Keratinocyte (primary cell): ENCODE measurements at regions not wholly inside any gene's neighbourhood (a gene's known extent, or its start where the extent isn't known, plus 50 kb on each side); places are given as distances from the start of the nearest gene placed in this dataset.

Experiments used
- CTCF ChIP-seq, 3 experiments: IDR thresholded peaks in 1 of 3; conservative IDR thresholded peaks in 1 of 3; optimal IDR thresholded peaks in 1 of 3; 2 replicates in 2 of 3; 3 replicates in 1 of 3; pipeline versions ENCODE3 to v1.5.1; 2011; ENCODE audit warnings: low read length in 3 of 3, mild to moderate bottlenecking in 3 of 3, moderate library complexity in 2 of 3, control low read depth in 1 of 3, inconsistent platforms in 1 of 3; ENCODE audit not compliant: insufficient read depth in 2 of 3; ENCODE audit errors: extremely low read depth in 1 of 3
- EZH2 ChIP-seq: IDR thresholded peaks from one replicate; pipeline ENCODE4 v1.6.1; 2012; ENCODE audit warnings: inconsistent platforms, mild to moderate bottlenecking, low read length, moderate library complexity

GRCh38 chr9:88897081-88897480 lies 94.2 kb upstream of the S1PR3 start:
- TF ChIP-seq CTCF (optimal IDR thresholded peaks at IDR 0.05 in 1 of 3, IDR thresholded peaks at IDR 0.05 in 1 of 3, conservative IDR thresholded peaks at IDR 0.05 in 1 of 3; ENCODE audit: extremely low read depth in 1 of 3, insufficient read depth in 2 of 3, low read length in 3 of 3) (no peak), EZH2 (no peak)
